HG02943 (cell line): ENCODE measurements at regions not wholly inside any gene's neighbourhood (a gene's known extent, or its start where the extent isn't known, plus 50 kb on each side); places are given as distances from the start of the nearest gene placed in this dataset.

Experiments used
- ATAC-seq: cut with Tn5 transposase; IDR thresholded peaks from one replicate; pipeline ENCODE4 v1.9.1; 2021; ENCODE audit warnings: mild to moderate bottlenecking, low read depth, moderate library complexity; ENCODE audit not compliant: unreplicated experiment

GRCh38 chr14:58697930-58698642, 60.3 kb downstream of the DACT1 start:
- ATAC-seq = no peak

GRCh38 chr14:58699681-58700205, 62.0 kb downstream of the DACT1 start:
- no peak for ATAC-seq

GRCh38 chr14:58701156-58701555, 63.4 kb downstream of the DACT1 start:
- no peak for ATAC-seq

GRCh38 chr14:58701604-58702003, 63.8 kb downstream of the DACT1 start:
- no peak for ATAC-seq

- no peak for ATAC-seq
These were observed 64.8 kb downstream of the DACT1 start for GRCh38 chr14:58702441-58703160.

GRCh38 chr14:58703161-58703506, 65.4 kb downstream of the DACT1 start:
- no peak for ATAC-seq

- ATAC-seq = no peak
These were observed 67.3 kb downstream of the DACT1 start for GRCh38 chr14:58705066-58705465.

GRCh38 chr14:58707949-58708348, 70.2 kb downstream of the DACT1 start:
- no peak for ATAC-seq

GRCh38 chr14:58709949-58710348, 72.2 kb downstream of the DACT1 start:
- no peak for ATAC-seq

GRCh38 chr14:58711382-58711781, 73.6 kb downstream of the DACT1 start:
- no peak for ATAC-seq

GRCh38 chr14:58712357-58712756, 74.6 kb downstream of the DACT1 start:
- no peak for ATAC-seq

- no peak for ATAC-seq
These were observed 75.9 kb downstream of the DACT1 start for GRCh38 chr14:58713677-58714076.

- ATAC-seq = no peak
These were observed 78.9 kb downstream of the DACT1 start for GRCh38 chr14:58716706-58717105.

- no peak for ATAC-seq
These were observed 79.4 kb downstream of the DACT1 start for GRCh38 chr14:58717211-58717610.

- ATAC-seq = no peak
These were observed 80.1 kb downstream of the DACT1 start for GRCh38 chr14:58717813-58718212.

- no peak for ATAC-seq
These were observed 80.8 kb downstream of the DACT1 start for GRCh38 chr14:58718226-58719205.

GRCh38 chr14:58721723-58722122, 84.0 kb downstream of the DACT1 start:
- ATAC-seq = no peak

- ATAC-seq = no peak
These were observed 84.7 kb downstream of the DACT1 start for GRCh38 chr14:58722441-58722840.

GRCh38 chr14:58724206-58724605, 86.4 kb downstream of the DACT1 start:
- ATAC-seq = no peak

- no peak for ATAC-seq
These were observed 86.9 kb downstream of the DACT1 start for GRCh38 chr14:58724702-58725101.

- ATAC-seq = no peak
These were observed 87.5 kb downstream of the DACT1 start for GRCh38 chr14:58725226-58725625.
